ENCODE measurements at regions not wholly inside any gene's neighbourhood (a gene's known extent, or its start where the extent isn't known, plus 50 kb on each side); places are given as distances from the start of the nearest gene placed in this dataset.

GRCh38 chr4:163582703-163583102 lies 88.2 kb downstream of the TMA16 start:
- DNase-seq, result no peak

GRCh38 chr4:163587867-163588266 lies 93.4 kb downstream of the TMA16 start:
- DNase-seq, result peak; percentile 15 to 37

- no peak for DNase-seq
These were observed 94.0 kb downstream of the TMA16 start for GRCh38 chr4:163588532-163588931.

DNA sequence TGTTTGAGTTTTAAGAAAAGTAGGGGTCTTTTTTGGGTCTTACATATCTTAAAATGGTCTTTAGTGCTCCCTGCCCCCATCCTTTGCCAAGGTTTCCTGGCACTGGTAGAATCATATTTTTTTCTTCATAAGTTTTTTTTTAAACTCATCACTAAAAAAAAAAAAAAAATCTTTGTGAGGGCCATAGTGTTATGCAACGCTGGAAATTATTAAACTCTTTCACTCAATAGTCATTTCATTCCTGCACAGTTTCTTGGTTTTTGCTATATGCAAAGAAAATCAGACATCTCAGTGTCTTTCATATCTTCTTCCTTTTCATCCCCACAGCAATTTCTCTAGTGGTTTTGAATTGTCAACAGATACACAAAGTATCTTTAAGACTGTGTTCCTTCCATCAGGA lies 95.6 kb downstream of the TMA16 start:
- no peak for DNase-seq

- DNase-seq, result no peak
These were observed 96.3 kb downstream of the TMA16 start for GRCh38 chr4:163590619-163591264.

- no peak for DNase-seq
These were observed 97.1 kb downstream of the TMA16 start for GRCh38 chr4:163591614-163592020.

GRCh38 chr4:163592212-163592611 lies 97.7 kb downstream of the TMA16 start:
- DNase-seq, result no peak

DNA sequence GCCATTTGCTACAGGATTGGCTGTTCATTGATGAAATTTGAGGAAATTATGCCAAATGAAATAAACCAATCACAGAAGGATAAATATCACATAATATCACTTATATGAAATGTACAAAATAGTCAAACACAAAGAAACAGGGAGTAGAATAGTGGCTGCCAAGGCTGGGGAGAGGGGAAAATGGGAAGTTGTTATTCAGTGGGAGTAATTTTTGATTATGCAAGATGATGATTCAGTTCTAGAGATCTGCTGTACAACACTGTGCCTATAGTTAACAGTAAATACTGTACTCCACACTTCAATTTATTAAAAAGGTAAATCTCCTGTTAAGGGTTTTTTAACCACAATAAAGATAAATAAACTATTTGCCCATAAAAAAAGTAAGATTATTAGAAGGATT lies 101.1 kb downstream of the TMA16 start:
- DNase-seq, result no peak

DNA sequence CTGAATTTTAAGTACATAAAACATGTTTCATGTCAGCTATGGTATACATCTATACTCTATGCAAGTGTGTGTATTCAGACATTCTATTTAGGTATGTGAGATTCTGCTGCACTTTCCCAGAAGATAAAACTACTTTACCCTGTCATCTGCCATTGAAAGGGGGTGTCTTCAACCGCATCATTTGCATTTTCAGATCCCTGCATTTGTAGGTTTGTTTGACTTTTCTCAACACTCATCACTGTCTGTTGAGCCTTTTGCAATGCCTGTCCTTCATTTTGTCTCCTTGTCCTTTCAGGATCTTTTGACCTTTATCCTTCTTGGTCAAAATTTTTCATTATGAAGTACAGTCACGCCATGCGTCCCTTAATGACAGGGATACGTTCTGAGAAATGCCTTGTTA lies 103.5 kb downstream of the TMA16 start:
- DNase-seq, result no peak

DNA sequence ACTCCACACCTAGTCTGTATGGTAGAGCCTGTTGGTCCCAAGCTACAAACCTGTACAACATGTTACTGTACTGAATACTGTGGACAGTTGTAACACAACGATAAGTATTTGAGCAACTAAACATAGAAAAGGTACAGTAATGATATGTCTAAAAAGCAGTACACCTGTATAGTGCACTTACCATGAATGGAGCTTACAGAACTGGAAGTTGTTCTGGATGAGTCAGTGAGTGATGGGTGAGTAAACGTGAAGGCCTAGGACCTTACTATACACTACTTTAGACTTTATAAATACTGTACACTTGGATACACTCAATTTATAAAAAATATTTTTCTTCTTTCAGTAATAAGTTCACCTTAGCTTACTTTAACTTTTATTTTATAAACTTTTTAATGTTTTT lies 104.0 kb downstream of the TMA16 start:
- DNase-seq, result no peak

DNA sequence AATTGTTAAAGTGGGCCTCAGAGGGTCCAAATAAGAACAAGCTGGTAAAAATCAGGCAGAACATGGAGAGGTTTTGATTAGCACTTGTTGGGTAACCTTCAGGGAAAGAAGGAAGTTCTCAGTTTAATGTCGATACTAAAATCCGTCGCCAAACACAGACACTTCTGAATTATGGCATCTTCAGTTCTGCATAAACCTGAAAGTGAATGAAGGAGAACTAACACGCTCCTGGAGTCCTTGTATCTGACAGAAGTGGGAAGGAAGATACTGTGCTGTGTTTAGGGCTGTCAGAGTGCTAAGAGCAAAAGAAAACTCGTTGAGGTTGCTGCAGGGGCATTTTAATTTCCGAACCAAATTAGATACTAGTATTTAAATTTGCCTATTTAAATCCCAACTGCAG lies 106.2 kb downstream of the TMA16 start:
- DNase-seq, result no peak

- DNase-seq, result no peak
These were observed 108.8 kb downstream of the TMA16 start for GRCh38 chr4:163603257-163603656.

GRCh38 chr4:163606896-163607691 lies 112.6 kb downstream of the TMA16 start:
- DNase-seq, result peak in 1 of 2 donors; percentile 28

DNA sequence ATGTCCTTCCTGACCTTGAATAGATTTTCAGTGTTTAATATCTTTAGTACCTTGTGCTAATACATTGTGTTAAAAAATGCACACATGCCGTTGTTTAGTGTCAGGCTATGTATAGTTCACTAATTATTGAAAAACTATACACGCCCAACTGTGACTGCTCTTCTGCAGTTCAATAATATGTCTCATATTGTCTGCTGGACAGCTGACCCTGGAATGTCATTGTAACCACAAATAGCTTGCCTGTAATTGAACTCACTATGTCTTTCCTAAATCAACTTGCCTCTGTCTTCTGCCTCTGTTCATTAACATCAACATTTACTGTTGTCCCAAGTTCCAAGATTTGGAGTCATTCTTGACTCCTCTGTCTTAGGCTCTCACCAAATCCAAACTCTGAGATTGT lies 114.5 kb downstream of the TMA16 start:
- DNase-seq, result no peak

DNA sequence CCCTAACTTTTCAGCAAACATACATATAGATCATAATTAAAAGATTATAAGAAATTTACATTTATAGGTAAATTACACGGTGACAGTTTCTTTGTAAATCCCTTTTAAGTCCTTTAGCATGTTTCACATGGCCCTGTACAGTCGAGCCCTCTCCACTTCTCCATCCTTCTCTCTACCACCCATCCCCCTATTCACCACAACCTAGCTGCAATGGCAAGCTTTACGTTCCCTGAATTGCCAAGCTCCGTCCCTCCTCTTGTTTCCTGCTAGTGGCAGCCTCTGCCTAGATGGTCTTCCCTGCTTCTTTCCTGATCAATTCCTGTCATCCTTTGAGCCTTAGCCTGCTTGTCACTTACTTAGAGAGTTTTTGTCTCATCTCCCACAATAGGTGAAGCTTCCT lies 116.2 kb downstream of the TMA16 start:
- no peak for DNase-seq

DNA sequence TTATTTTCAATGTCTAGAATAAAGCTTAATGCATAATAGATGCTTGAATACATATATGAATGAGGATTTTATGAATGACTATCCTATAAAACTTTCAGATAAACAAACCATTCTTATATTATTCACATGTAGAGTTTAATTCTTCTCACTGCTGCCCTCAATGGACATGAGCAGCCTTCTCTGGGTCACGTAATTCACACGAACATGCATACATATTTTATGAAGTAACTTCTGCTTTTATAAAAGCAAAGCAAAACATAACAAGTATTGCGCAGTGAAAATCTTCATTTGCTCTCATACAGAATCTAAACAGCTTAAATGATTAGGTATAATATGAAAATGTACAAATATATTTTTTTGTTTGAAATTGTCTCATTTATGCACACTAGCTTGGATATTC lies 116.7 kb downstream of the TMA16 start:
- no peak for DNase-seq

- no peak for DNase-seq
These were observed 117.4 kb downstream of the TMA16 start for GRCh38 chr4:163611784-163612445.

- DNase-seq, result no peak
These were observed 118.3 kb downstream of the TMA16 start for GRCh38 chr4:163612762-163613161.

- DNase-seq, result peak in 1 of 2 donors; percentile 29
These were observed 118.9 kb downstream of the TMA16 start for GRCh38 chr4:163613383-163613782.

- DNase-seq, result no peak
These were observed 120.4 kb downstream of the TMA16 start for GRCh38 chr4:163614866-163615265.

DNA sequence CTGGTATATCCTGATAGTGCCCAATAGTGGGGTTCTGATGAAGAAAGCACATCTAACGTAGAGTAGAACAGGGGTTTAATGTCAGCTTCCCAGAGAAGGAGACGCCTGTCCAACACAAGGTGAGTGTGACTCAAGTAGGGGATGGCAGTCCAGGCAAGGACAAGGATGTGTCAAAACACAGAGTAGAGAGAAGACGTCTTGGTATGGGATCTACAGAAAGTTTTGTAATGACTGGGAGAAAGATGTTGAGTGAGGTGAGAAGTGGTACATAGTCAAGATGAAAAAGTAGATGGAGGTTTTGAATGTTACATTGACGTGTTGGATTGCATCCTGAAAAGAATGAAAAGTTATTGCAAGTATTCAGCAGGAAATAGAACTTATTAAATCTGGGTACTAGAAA lies 124.4 kb downstream of the TMA16 start:
- no peak for DNase-seq

DNA sequence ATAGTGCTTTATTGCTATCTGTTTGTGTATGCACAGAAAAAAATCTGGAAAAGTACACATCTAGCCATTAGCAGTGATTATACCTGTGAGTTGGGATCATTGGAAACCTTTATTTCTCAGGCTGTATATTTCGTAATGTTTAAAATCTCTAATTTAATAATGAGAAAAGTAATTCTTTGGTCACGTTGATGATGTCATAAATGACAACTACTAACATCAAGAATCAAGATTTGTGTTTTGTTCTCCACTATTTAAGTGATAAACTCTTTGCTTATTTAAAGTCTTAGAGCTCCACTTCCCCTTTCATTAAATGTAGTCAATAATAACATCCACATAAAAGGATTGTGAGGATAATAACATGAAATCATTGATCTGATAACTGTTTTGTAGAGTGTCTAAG lies 126.2 kb downstream of the TMA16 start:
- DNase-seq, result no peak

DNA sequence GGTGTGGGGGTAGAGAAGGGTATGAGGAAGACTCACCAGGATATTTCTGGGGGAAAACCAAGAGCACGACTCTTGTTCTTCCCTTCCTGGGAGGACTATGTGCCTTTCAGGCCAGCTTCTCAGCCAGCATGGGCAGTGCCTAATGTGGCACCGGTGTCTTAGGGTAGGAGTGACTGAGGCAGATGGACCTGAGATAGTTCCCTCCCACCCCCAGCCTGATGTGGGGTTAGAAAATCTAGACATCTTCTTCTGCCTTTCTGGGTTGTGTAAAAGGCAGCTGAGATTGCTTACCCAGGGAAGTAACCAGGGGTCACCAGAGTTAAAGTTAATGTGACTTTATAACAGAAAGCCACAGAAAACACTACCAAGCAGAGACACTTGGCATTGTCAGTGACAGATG lies 127.3 kb downstream of the TMA16 start:
- DNase-seq, result no peak

- no peak for DNase-seq
These were observed 128.0 kb downstream of the TMA16 start for GRCh38 chr4:163622379-163623035.
